Hepatocyte (in vitro differentiated cells): ENCODE measurements at regions not wholly inside any gene's neighbourhood (a gene's known extent, or its start where the extent isn't known, plus 50 kb on each side); places are given as distances from the start of the nearest gene placed in this dataset.

Experiments used
- EZH2 ChIP-seq: fragments of 200-600 bp; sonication (generic); IDR thresholded peaks from 2 replicates; pipeline ENCODE4 v1.6.1; 2016; ENCODE audit warnings: antibody characterized with exemption, mild to moderate bottlenecking, borderline replicate concordance
- EZH2phosphoT487 ChIP-seq: fragments of 200-600 bp; sonication (generic); IDR thresholded peaks from one replicate; pipeline ENCODE4 v1.6.1; 2018; ENCODE audit warnings: antibody characterized with exemption, mild to moderate bottlenecking, low read depth, moderate library complexity; ENCODE audit not compliant: unreplicated experiment, severe bottlenecking
- TF ChIP-seq, protein P1 (sequence below): fragments of 200-600 bp; sonication (generic); IDR thresholded peaks from 2 replicates; pipeline ENCODE4 v1.5.1; 2016; ENCODE audit warnings: antibody characterized with exemption, mild to moderate bottlenecking; ENCODE audit not compliant: poor library complexity

DNA sequence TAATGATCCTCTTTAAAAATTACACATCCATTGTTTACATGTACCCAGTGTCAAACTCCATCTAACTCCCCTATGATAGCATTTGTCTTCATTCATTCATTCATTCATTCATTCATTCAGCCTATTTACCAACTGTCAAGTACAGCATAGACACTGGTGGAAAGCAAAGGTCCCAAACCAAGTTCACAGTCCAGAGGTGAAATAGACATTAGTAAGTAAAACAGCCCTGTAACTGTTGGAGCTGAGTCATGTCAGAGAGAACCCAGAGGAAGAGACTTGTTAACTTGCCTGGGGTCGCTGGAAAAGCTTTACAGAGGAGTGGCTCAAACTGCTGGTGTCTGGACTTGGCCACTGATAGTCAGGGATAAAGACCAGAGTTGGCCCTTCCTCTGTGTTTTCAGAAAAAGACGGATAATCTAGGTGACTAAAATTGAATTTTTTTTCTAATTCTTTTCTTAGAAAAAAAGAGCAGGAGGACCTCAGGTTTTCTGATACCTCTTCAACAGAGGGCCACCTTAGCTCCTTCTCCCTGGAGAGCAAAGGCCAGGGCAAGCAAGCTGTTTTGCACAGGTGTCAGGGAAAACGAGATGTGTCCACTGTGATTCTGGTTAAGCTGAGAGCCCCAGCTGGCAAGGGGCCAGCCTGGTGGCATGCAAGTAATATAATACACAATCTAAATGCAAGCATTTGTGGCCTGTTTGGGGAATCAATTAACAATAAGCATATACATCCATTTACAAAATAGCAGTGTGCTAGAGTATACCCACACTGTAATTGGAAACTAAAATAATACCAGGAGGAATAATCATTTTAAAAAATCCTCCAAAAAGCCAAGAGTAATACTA, 96.7 kb upstream of the SLC14A2 start:
- TF ChIP-seq, protein P1, sequence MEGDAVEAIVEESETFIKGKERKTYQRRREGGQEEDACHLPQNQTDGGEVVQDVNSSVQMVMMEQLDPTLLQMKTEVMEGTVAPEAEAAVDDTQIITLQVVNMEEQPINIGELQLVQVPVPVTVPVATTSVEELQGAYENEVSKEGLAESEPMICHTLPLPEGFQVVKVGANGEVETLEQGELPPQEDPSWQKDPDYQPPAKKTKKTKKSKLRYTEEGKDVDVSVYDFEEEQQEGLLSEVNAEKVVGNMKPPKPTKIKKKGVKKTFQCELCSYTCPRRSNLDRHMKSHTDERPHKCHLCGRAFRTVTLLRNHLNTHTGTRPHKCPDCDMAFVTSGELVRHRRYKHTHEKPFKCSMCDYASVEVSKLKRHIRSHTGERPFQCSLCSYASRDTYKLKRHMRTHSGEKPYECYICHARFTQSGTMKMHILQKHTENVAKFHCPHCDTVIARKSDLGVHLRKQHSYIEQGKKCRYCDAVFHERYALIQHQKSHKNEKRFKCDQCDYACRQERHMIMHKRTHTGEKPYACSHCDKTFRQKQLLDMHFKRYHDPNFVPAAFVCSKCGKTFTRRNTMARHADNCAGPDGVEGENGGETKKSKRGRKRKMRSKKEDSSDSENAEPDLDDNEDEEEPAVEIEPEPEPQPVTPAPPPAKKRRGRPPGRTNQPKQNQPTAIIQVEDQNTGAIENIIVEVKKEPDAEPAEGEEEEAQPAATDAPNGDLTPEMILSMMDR = no peak
- TF ChIP-seq EZH2 (no peak), EZH2phosphoT487 (no peak)
